H1 (cell line): ENCODE measurements at regions not wholly inside any gene's neighbourhood (a gene's known extent, or its start where the extent isn't known, plus 50 kb on each side); places are given as distances from the start of the nearest gene placed in this dataset.
A peak's percentile ranks its signal among the peaks of the same experiment; 100 is the strongest.
"Not testable (repeated sequence)": the region's sequence is repeated elsewhere in the genome, so short reads cannot be mapped to it uniquely, and the experiment has no call there.

ENCODE experiments used
- CTCF ChIA-PET: fragments of 300-600 bp; sonication (Branson Sonifier 250); formaldehyde crosslinking; loops from one replicate; lab custom pipeline; 2021; ENCODE audit not compliant: partially characterized antibody; lab: Charles Lee
- POLR2A ChIA-PET: fragments of 300-600 bp; sonication (Branson Sonifier 250); formaldehyde crosslinking; loops from one replicate; lab custom pipeline; 2021; ENCODE audit warnings: inconsistent platforms; ENCODE audit not compliant: partially characterized antibody; lab: Charles Lee
- DNase-seq, 2 experiments: peaks; one replicate each; pipeline versions ENCODE4 v3.0.0 to v3.0.0-alpha.2; 2010 to 2022; ENCODE audit warnings: low spot score in 2 of 2, low read depth in 1 of 2, mixed read lengths in 1 of 2
- FAIRE-seq: peaks from 2 replicates; lab custom pipeline; 2011; peaks lifted over from hg19 to GRCh38; lab: Jason Lieb, UNC
- H2AFZ ChIP-seq: 2 replicates; pipeline ENCODE4 v1.8.1; 2012; ENCODE audit warnings: low read length, inconsistent platforms
- H2AK5ac ChIP-seq: 2 replicates; pipeline ENCODE4 v1.6.1; 2013; ENCODE audit warnings: low read depth, low read length
- H2BK120ac ChIP-seq: replicated peaks from 2 replicates; pipeline ENCODE3; 2013; ENCODE audit warnings: low read depth, low read length, inconsistent platforms
- H2BK12ac ChIP-seq: 2 replicates; pipeline ENCODE4 v1.6.1; 2013; ENCODE audit warnings: low read depth, low read length
- H2BK15ac ChIP-seq: 2 replicates; pipeline ENCODE4 v1.6.1; 2013; ENCODE audit warnings: low read length
- H2BK20ac ChIP-seq: 2 replicates; pipeline ENCODE4 v1.6.1; 2013; ENCODE audit warnings: low read length
- H2BK5ac ChIP-seq: 2 replicates; pipeline ENCODE4 v1.6.1; 2013; ENCODE audit warnings: low read depth, low read length
- H3K14ac ChIP-seq: 2 replicates; pipeline ENCODE4 v1.6.1; 2013; ENCODE audit warnings: inconsistent platforms; ENCODE audit not compliant: insufficient read length
- H3K18ac ChIP-seq: 2 replicates; pipeline ENCODE4 v1.6.1; 2013; ENCODE audit warnings: low read length; ENCODE audit errors: extremely low read depth
- H3K23ac ChIP-seq: 2 replicates; pipeline ENCODE4 v1.6.1; 2013; ENCODE audit warnings: inconsistent platforms; ENCODE audit not compliant: insufficient read length
- H3K23me2 ChIP-seq: 2 replicates; pipeline ENCODE4 v1.6.1; 2013; ENCODE audit warnings: low read depth, low read length
- H3K27ac ChIP-seq: 2 replicates; pipeline ENCODE4 v1.6.1; 2011; ENCODE audit warnings: low read depth, low read length, inconsistent platforms
- H3K27me3 ChIP-seq, 4 experiments: replicated peaks in 1 of 4; 1 replicate in 1 of 4; 2 replicates in 3 of 4; pipeline versions ENCODE4 v1.6.1 to v1.8.1; 2011 to 2013; ENCODE audit warnings: low read length in 3 of 4, mild to moderate bottlenecking in 3 of 4, inconsistent platforms in 2 of 4, mixed read lengths in 2 of 4, moderate library complexity in 1 of 4; ENCODE audit not compliant: control insufficient read depth in 3 of 4, insufficient read depth in 3 of 4; ENCODE audit errors: extremely low read depth in 1 of 4
- H3K36me3 ChIP-seq, 4 experiments: 2 replicates each; pipeline versions ENCODE4 v1.6.1 to v1.8.1; 2011 to 2013; ENCODE audit warnings: mild to moderate bottlenecking in 4 of 4, low read length in 3 of 4, moderate library complexity in 2 of 4, control low read depth in 1 of 4, inconsistent platforms in 1 of 4; ENCODE audit not compliant: insufficient read depth in 4 of 4, control insufficient read depth in 2 of 4
- H3K4ac ChIP-seq: replicated peaks from 2 replicates; pipeline ENCODE3; 2013; ENCODE audit warnings: low read length, low read depth, mixed read lengths, inconsistent platforms; ENCODE audit not compliant: insufficient read length
- H3K4me1 ChIP-seq, 4 experiments: replicated peaks in 1 of 4; 1 replicate in 1 of 4; 2 replicates in 3 of 4; pipeline versions ENCODE4 v1.6.1 to v1.8.1; 2011 to 2013; ENCODE audit warnings: low read length in 3 of 4, inconsistent platforms in 2 of 4, mixed read lengths in 1 of 4; ENCODE audit not compliant: insufficient read depth in 4 of 4, control insufficient read depth in 3 of 4
- H3K4me2 ChIP-seq, 2 experiments: 2 replicates each; pipeline versions ENCODE4 v1.6.1 to v1.8.1; 2011 to 2013; ENCODE audit warnings: low read depth in 2 of 2, low read length in 2 of 2, control low read depth in 1 of 2, inconsistent platforms in 1 of 2, mild to moderate bottlenecking in 1 of 2; ENCODE audit not compliant: insufficient read depth in 1 of 2
- H3K4me3 ChIP-seq, 4 experiments: fragments of 200-600, 300-600 bp in 1 of 4; sonication (generic), shearing (Covaris generic), sonication (Bioruptor Twin) in 1 of 4; 2 replicates each; pipeline versions ENCODE4 v1.5.1 to v1.8.1; 2011 to 2016; ENCODE audit warnings: low read length in 4 of 4, low read depth in 3 of 4, control low read depth in 2 of 4, inconsistent platforms in 2 of 4, mild to moderate bottlenecking in 2 of 4, mixed read lengths in 1 of 4, moderate library complexity in 1 of 4; ENCODE audit not compliant: insufficient read depth in 2 of 4; ENCODE audit errors: extremely low read depth in 1 of 4
- H3K56ac ChIP-seq: replicated peaks from 2 replicates; pipeline ENCODE3; 2013; ENCODE audit warnings: low read depth, mild to moderate bottlenecking, mixed read lengths, low read length, inconsistent platforms; ENCODE audit not compliant: insufficient read length
- H3K79me1 ChIP-seq: 2 replicates; pipeline ENCODE4 v1.6.1; 2013; ENCODE audit warnings: low read depth, low read length, control low read depth
- H3K79me2 ChIP-seq, 2 experiments: 2 replicates each; pipeline versions ENCODE4 v1.6.1 to v1.8.1; 2012 to 2013; ENCODE audit warnings: low read length in 2 of 2, mild to moderate bottlenecking in 2 of 2, inconsistent platforms in 1 of 2; ENCODE audit not compliant: insufficient read depth in 2 of 2, control insufficient read depth in 1 of 2
- H3K9ac ChIP-seq, 4 experiments: replicated peaks in 1 of 4; 1 replicate in 1 of 4; 2 replicates in 3 of 4; pipeline versions ENCODE4 v1.6.1 to v1.8.1; 2011 to 2013; ENCODE audit warnings: low read depth in 3 of 4, low read length in 3 of 4, control low read depth in 2 of 4, mild to moderate bottlenecking in 2 of 4, moderate library complexity in 2 of 4, inconsistent platforms in 1 of 4; ENCODE audit errors: extremely low read depth in 1 of 4
- H3K9me3 ChIP-seq, 2 experiments: 2 replicates each; pipeline versions ENCODE4 v1.6.1 to v1.8.1; 2012 to 2013; ENCODE audit warnings: mild to moderate bottlenecking in 2 of 2, moderate library complexity in 2 of 2, control low read depth in 1 of 2, inconsistent platforms in 1 of 2, low read depth in 1 of 2, low read length in 1 of 2, mixed read lengths in 1 of 2; ENCODE audit not compliant: insufficient read depth in 2 of 2
- H4K20me1 ChIP-seq, 2 experiments: replicated peaks in 1 of 2; 2 replicates each; pipeline versions ENCODE3 to v1.8.1; 2011 to 2013; ENCODE audit warnings: inconsistent platforms in 2 of 2, low read length in 2 of 2, mild to moderate bottlenecking in 1 of 2; ENCODE audit not compliant: insufficient read depth in 2 of 2, control insufficient read depth in 1 of 2
- H4K5ac ChIP-seq: 2 replicates; pipeline ENCODE4 v1.6.1; 2013; ENCODE audit warnings: low read length, low read depth, mixed read lengths, inconsistent platforms; ENCODE audit not compliant: insufficient read length
- H4K8ac ChIP-seq: 2 replicates; pipeline ENCODE4 v1.8.0; 2013; ENCODE audit warnings: mild to moderate bottlenecking, moderate library complexity, low read length, inconsistent platforms; ENCODE audit not compliant: insufficient read depth; ENCODE audit errors: extremely low read depth
- H4K91ac ChIP-seq: replicated peaks from 2 replicates; pipeline ENCODE3; 2013; ENCODE audit warnings: low read length, mixed read lengths, inconsistent platforms; ENCODE audit not compliant: insufficient read length
- KDM1A ChIP-seq: fragments of 200-600, 300-600 bp; sonication (generic); IDR thresholded peaks from 2 replicates; pipeline ENCODE4 v1.7.1; 2016; ENCODE audit warnings: mild to moderate bottlenecking, low read length, borderline replicate concordance
- WGBS, 2 experiments: shearing (Covaris generic) in 1 of 2; methylation state at CpG; one replicate each; pipeline versions ENCODE4 v1.1.6 to v1.1.7; 2013 to 2015; ENCODE audit warnings: low lambda C conversion rate in 2 of 2, mixed read lengths in 2 of 2, inconsistent platforms in 1 of 2, low coverage in 1 of 2, missing lambda C conversion rate in 1 of 2; ENCODE audit not compliant: insufficient replicate concordance in 2 of 2, insufficient coverage in 1 of 2, insufficient read length in 1 of 2; ENCODE audit errors: extremely low coverage in 1 of 2, missing lambda C conversion rate in 1 of 2; 5-methylcytosine and 5-hydroxymethylcytosine counted together

DNA sequence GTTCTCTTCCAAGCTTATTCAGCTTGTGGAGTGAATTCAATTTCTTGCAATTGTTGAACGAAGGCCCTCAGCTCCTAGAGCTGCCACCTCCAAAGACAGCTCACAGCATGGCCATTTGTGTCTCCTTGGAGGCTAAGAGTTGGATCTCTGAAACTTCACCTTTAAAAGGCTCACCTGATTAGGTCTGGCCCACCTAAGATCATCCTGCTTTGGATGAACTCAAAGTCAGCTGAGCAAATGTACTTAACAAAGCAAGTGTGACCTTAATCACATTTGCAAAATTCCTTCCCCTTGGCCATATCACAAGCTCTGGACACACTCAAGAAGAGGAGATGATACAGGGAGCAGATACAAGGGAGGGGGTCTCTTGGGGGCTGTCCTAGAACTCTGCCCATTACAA lies 67.8 kb upstream of the EEF2KMT start:
- not testable (repeated sequence) for H2BK120ac ChIP-seq, H3K79me1 ChIP-seq, H3K4me3 ChIP-seq, H3K56ac ChIP-seq, FAIRE-seq, H2BK15ac ChIP-seq, H3K23me2 ChIP-seq, H4K20me1 ChIP-seq, H3K18ac ChIP-seq, H3K9ac ChIP-seq, H4K8ac ChIP-seq, H4K91ac ChIP-seq, H3K9me3 ChIP-seq, H4K5ac ChIP-seq, H2BK5ac ChIP-seq, H3K36me3 ChIP-seq, H3K4me2 ChIP-seq, H2BK20ac ChIP-seq, H3K23ac ChIP-seq, DNase-seq, H3K14ac ChIP-seq, H3K79me2 ChIP-seq, H2AK5ac ChIP-seq, H2AFZ ChIP-seq, H3K27ac ChIP-seq, H3K4ac ChIP-seq, H3K27me3 ChIP-seq, H2BK12ac ChIP-seq
- POLR2A ChIA-PET = interaction anchor here (1.5 kb wide), 1 partner anchor 9 kb away, joined by 4 read pairs; no protein-coding TSS in a partner anchor
- CTCF ChIA-PET = interaction anchor here (1.4 to 2.3 kb wide), 2 partner anchors 14 to 32 kb away, joined by 4 to 6 read pairs; no protein-coding TSS in a partner anchor
- TF ChIP-seq KDM1A = 0 out of 2 replicates have a peak, but pooled peaks have one; percentile 24
- peaks cover 9 to 12% (median 10%) of the 10 kb centered on the region in 4 experiments; a peak in 6 of 7 replicates for H3K4me1 ChIP-seq
- 95% methylated on average over 1 of the region's 1 CpG; no CpG with 5 or more reads in 1 of the 2 experiments for WGBS, 2 experiments

DNA sequence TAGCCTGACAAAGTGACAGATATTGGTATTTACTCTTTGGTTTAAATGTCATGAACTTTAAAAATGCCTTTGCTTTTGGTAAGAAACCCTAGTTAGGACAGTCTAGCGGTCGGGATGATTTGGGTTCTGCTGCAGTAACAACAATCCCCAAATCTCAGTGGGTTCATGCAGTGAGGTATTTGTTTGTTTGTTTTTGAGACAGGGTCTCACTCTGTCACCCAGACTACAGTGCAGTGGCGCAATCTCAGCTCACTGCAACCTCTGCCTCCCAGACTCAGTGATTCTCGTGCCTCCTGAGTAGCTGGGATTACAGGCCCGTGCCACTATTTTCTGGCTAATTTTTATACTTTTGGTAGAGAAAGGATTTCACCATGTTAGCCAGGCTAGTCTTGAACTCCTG lies 65.2 kb upstream of the EEF2KMT start:
- CTCF ChIA-PET, H2AFZ ChIP-seq, H3K9ac ChIP-seq, H3K4me3 ChIP-seq, H3K23me2 ChIP-seq, H2BK20ac ChIP-seq, FAIRE-seq, H2BK12ac ChIP-seq, H3K4ac ChIP-seq, H4K8ac ChIP-seq, H4K20me1 ChIP-seq, H3K27me3 ChIP-seq, H3K18ac ChIP-seq, H2BK15ac ChIP-seq, H2BK5ac ChIP-seq, H4K5ac ChIP-seq, H2AK5ac ChIP-seq, H3K79me1 ChIP-seq, H3K56ac ChIP-seq, POLR2A ChIA-PET, H3K79me2 ChIP-seq, H3K4me1 ChIP-seq, H3K36me3 ChIP-seq, H3K4me2 ChIP-seq, DNase-seq, H3K27ac ChIP-seq, H2BK120ac ChIP-seq, H3K9me3 ChIP-seq, H3K23ac ChIP-seq, H4K91ac ChIP-seq, H3K14ac ChIP-seq: not testable (repeated sequence)
- WGBS, 2 experiments = 97% methylated on average over 5 of the region's 5 CpGs; no CpG with 5 or more reads in 1 of the 2 experiments
